ENCODE measurements at regions not wholly inside any gene's neighbourhood (a gene's known extent, or its start where the extent isn't known, plus 50 kb on each side); places are given as distances from the start of the nearest gene placed in this dataset.

GRCh38 chr16:51569203-51569931, 418.3 kb upstream of the SALL1 start:
- no peak for DNase-seq

GRCh38 chr16:51567911-51568310, 416.8 kb upstream of the SALL1 start:
- no peak for DNase-seq

- DNase-seq, result no peak
Observed at GRCh38 chr16:51565184-51565583, 414.1 kb upstream of the SALL1 start.

GRCh38 chr16:51562891-51563290, 411.8 kb upstream of the SALL1 start:
- no peak for DNase-seq

GRCh38 chr16:51559901-51560300, 408.8 kb upstream of the SALL1 start:
- DNase-seq, result no peak

- DNase-seq, result no peak
Observed at GRCh38 chr16:51557670-51558069, 406.6 kb upstream of the SALL1 start.

- DNase-seq, result no peak
Observed at GRCh38 chr16:51556694-51557340, 405.7 kb upstream of the SALL1 start.

- DNase-seq, result no peak
Observed at GRCh38 chr16:51553910-51554309, 402.8 kb upstream of the SALL1 start.

- DNase-seq, result no peak
Observed at GRCh38 chr16:51553314-51553713, 402.2 kb upstream of the SALL1 start.

GRCh38 chr16:51550800-51551347, 399.8 kb upstream of the SALL1 start:
- no peak for DNase-seq

- DNase-seq, result no peak
Observed at GRCh38 chr16:51549836-51550235, 398.8 kb upstream of the SALL1 start.

GRCh38 chr16:51545951-51546350, 394.9 kb upstream of the SALL1 start:
- DNase-seq, result no peak

GRCh38 chr16:51544851-51545467, 393.9 kb upstream of the SALL1 start:
- no peak for DNase-seq

GRCh38 chr16:51543971-51544370, 392.9 kb upstream of the SALL1 start:
- DNase-seq, result no peak

GRCh38 chr16:51542981-51543815, 392.1 kb upstream of the SALL1 start:
- no peak for DNase-seq

- no peak for DNase-seq
Observed at GRCh38 chr16:51540259-51540658, 389.2 kb upstream of the SALL1 start.

GRCh38 chr16:51538707-51539498, 387.8 kb upstream of the SALL1 start:
- no peak for DNase-seq

GRCh38 chr16:51535591-51535990, 384.5 kb upstream of the SALL1 start:
- no peak for DNase-seq

GRCh38 chr16:51532551-51532950, 381.5 kb upstream of the SALL1 start:
- no peak for DNase-seq

GRCh38 chr16:51531271-51531670, 380.2 kb upstream of the SALL1 start:
- no peak for DNase-seq

GRCh38 chr16:51527349-51527748, 376.3 kb upstream of the SALL1 start:
- DNase-seq, result no peak

GRCh38 chr16:51526621-51527020, 375.6 kb upstream of the SALL1 start:
- no peak for DNase-seq

Measured in CD4-positive, alpha-beta T cell treated with Interferon alpha-2 for 1 hour (primary cell).